GM13977 (cell line): ENCODE measurements at regions not wholly inside any gene's neighbourhood (a gene's known extent, or its start where the extent isn't known, plus 50 kb on each side); places are given as distances from the start of the nearest gene placed in this dataset.

Experiments
- DNase-seq: peaks from one replicate; pipeline ENCODE4 v3.0.0; 2012; ENCODE audit warnings: low spot score
- in situ Hi-C: fragments of 300-500 bp; cut with MboI; formaldehyde crosslinking; loops from one replicate; pipeline ENCODE4 v1.12.0; 2022; ENCODE audit warnings: low sequenced_read_pairs, low pct_unique_long_range_greater_than_20kb, mixed read lengths, inconsistent platforms; ENCODE audit not compliant: unreplicated experiment
- TF ChIP-seq, protein P1 (sequence below): IDR thresholded peaks from 2 replicates; pipeline ENCODE4 v1.5.1; 2012; ENCODE audit warnings: mild to moderate bottlenecking, control low read depth; ENCODE audit not compliant: insufficient read depth; ENCODE audit errors: extremely low read depth, missing control alignments

- DNase-seq: no peak
- in situ Hi-C loops: no loop called here
- TF ChIP-seq, protein P1, sequence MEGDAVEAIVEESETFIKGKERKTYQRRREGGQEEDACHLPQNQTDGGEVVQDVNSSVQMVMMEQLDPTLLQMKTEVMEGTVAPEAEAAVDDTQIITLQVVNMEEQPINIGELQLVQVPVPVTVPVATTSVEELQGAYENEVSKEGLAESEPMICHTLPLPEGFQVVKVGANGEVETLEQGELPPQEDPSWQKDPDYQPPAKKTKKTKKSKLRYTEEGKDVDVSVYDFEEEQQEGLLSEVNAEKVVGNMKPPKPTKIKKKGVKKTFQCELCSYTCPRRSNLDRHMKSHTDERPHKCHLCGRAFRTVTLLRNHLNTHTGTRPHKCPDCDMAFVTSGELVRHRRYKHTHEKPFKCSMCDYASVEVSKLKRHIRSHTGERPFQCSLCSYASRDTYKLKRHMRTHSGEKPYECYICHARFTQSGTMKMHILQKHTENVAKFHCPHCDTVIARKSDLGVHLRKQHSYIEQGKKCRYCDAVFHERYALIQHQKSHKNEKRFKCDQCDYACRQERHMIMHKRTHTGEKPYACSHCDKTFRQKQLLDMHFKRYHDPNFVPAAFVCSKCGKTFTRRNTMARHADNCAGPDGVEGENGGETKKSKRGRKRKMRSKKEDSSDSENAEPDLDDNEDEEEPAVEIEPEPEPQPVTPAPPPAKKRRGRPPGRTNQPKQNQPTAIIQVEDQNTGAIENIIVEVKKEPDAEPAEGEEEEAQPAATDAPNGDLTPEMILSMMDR: no peak
Observed at GRCh38 chr4:100087743-100088142, 102.5 kb downstream of the DDIT4L start.

GRCh38 chr4:100086766-100087431 is 103.4 kb downstream of the DDIT4L start:
- TF ChIP-seq, protein P1: no peak
- no peak for DNase-seq
- in situ Hi-C loops: no loop called here

GRCh38 chr4:100084892-100085291 is 105.4 kb downstream of the DDIT4L start:
- no peak for DNase-seq

GRCh38 chr4:100083289-100083688 is 107.0 kb downstream of the DDIT4L start:
- TF ChIP-seq, protein P1: no peak
- no peak for DNase-seq
- in situ Hi-C loops: no loop called here

More at GRCh38 chr4:100084892-100085291, 105.4 kb downstream of the DDIT4L start:
- TF ChIP-seq, protein P1: no peak
- in situ Hi-C loops: no loop called here

DNA sequence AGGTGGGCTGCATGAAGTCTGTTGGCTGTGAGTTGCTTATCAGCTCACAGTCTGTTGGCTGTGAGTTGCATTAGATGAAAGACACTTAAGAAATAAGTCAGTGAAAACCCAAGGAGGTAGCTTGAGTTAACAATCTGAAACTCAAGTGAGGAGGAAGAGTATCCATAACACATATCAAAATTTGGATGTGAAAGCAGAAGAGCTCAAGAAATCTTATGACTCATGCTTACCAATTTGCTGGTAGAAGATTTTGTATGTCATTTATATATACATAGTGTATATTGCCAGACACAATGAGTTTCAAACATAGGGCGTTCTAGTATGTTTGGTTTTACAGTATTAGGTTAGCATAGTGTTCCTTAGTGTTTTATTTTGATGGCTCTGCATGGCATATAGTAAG is 107.4 kb downstream of the DDIT4L start:
- in situ Hi-C loops: no loop called here

DNA sequence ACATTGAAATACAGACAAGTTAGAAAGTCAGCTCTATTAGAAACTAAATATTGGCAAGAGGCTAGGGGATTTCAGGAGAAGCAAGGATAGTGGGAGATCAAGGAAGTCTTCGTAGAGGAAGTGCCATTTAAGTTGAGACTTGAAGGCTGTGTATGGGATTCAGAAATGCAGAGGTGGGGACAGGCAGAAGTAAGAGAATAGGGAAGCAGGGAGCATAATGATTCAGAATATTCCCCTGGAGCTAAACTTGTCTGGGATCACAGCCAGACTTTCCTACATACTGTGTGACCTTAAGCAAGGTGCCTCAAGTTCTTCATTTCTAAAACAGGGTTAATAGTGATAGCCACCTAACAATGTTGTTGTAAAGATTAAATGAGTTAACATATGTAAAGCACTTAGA is 108.8 kb downstream of the DDIT4L start:
- TF ChIP-seq, protein P1: no peak
- in situ Hi-C loops: no loop called here
- no peak for DNase-seq

More for the DNA sequence above, 107.4 kb downstream of the DDIT4L start:
- TF ChIP-seq, protein P1: no peak
- no peak for DNase-seq
